ENCODE measurements at regions not wholly inside any gene's neighbourhood (a gene's known extent, or its start where the extent isn't known, plus 50 kb on each side); places are given as distances from the start of the nearest gene placed in this dataset.

DNA sequence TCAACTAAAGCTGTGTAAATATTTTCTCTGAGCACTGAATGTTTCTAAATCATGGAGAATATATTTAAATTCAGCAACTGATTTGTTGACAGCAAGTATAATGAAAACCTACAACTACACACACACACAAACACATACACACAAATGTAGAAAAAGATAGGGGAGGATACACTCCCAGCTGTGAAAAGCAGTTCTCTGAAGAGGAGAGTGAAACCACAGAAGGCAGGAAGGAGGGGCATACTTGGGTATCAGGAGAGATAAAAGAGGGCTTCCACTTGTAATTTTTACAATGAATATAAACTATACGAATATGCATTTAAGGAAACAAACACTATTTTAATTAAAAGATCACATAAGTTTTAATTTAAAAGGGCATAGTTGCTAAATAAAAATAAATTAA, 227.8 kb upstream of the SLC24A2 start:
- FAIRE-seq (no peak), DNase-seq (ENCODE audit: low read depth in 1 of 2, low spot score in 2 of 2) (no peak)
- Histone ChIP-seq H3K27me3 (replicated peaks in 1 of 4; ENCODE audit: control insufficient read depth in 3 of 4, extremely low read depth in 1 of 4, insufficient read depth in 3 of 4, low read length in 3 of 4) (no peaks in the 10 kb centered on the region), H2BK20ac (ENCODE audit: low read length) (no peak overlapping the region), H2BK120ac (replicated peaks; ENCODE audit: low read depth, low read length) (no peak overlapping the region), H4K20me1 (replicated peaks in 1 of 2; ENCODE audit: control insufficient read depth in 1 of 2, insufficient read depth in 2 of 2, low read length in 2 of 2) (no peaks in the 10 kb centered on the region), H4K5ac (ENCODE audit: insufficient read length, low read depth, low read length) (no peak overlapping the region), H3K56ac (replicated peaks; ENCODE audit: insufficient read length, low read depth, low read length) (no peak overlapping the region), H3K4me3 (ENCODE audit: extremely low read depth in 1 of 4, insufficient read depth in 2 of 4, low read depth in 3 of 4, low read length in 4 of 4) (no peak overlapping the region), H3K18ac (ENCODE audit: extremely low read depth, low read length) (no peak overlapping the region), H3K4me2 (ENCODE audit: insufficient read depth in 1 of 2, low read depth in 2 of 2, low read length in 2 of 2) (no peak overlapping the region), H3K9me3 (ENCODE audit: insufficient read depth in 2 of 2, low read depth in 1 of 2, low read length in 1 of 2) (no peaks in the 10 kb centered on the region), H3K14ac (ENCODE audit: insufficient read length) (no peak overlapping the region), H2BK12ac (ENCODE audit: low read depth, low read length) (no peak overlapping the region), H4K91ac (replicated peaks; ENCODE audit: insufficient read length, low read length) (no peak overlapping the region), H3K27ac (ENCODE audit: low read depth, low read length) (no peak overlapping the region), H2AFZ (ENCODE audit: low read length) (no peak overlapping the region), H2AK5ac (ENCODE audit: low read depth, low read length) (no peak overlapping the region), H3K23ac (ENCODE audit: insufficient read length) (no peak overlapping the region), H4K8ac (ENCODE audit: extremely low read depth, insufficient read depth, low read length) (no peak overlapping the region), H3K23me2 (ENCODE audit: low read depth, low read length) (no peaks in the 10 kb centered on the region), H3K79me1 (ENCODE audit: low read depth, low read length) (no peaks in the 10 kb centered on the region), H3K4me1 (replicated peaks in 1 of 4; ENCODE audit: control insufficient read depth in 3 of 4, insufficient read depth in 4 of 4, low read length in 3 of 4) (no peaks in the 10 kb centered on the region; a peak in 2 of 7 replicates), H3K36me3 (ENCODE audit: control insufficient read depth in 2 of 4, insufficient read depth in 4 of 4, low read length in 3 of 4) (no peaks in the 10 kb centered on the region), H2BK5ac (ENCODE audit: low read depth, low read length) (no peak overlapping the region), H2BK15ac (ENCODE audit: low read length) (no peak overlapping the region), H3K79me2 (ENCODE audit: control insufficient read depth in 1 of 2, insufficient read depth in 2 of 2, low read length in 2 of 2) (no peaks in the 10 kb centered on the region), H3K4ac (replicated peaks; ENCODE audit: insufficient read length, low read depth, low read length) (no peak overlapping the region), H3K9ac (replicated peaks in 1 of 4; ENCODE audit: extremely low read depth in 1 of 4, low read depth in 3 of 4, low read length in 3 of 4) (no peak overlapping the region)
- ChIA-PET POLR2A (ENCODE audit: partially characterized antibody) (no interaction called here), CTCF (ENCODE audit: partially characterized antibody) (interaction anchor here (1.1 to 1.2 kb wide), 2 partner anchors 140 to 291 kb away, joined by 3 read pairs; no protein-coding TSS in a partner anchor)
- WGBS, 2 experiments (ENCODE audit: extremely low coverage in 1 of 2, insufficient coverage in 1 of 2, insufficient read length in 1 of 2, insufficient replicate concordance in 2 of 2, low coverage in 1 of 2, low lambda C conversion rate in 2 of 2, missing lambda C conversion rate in 1 of 2): 95% methylated on average over 1 of the region's 1 CpG; no CpG with 5 or more reads in 1 of the 2 experiments
- no peak for TF ChIP-seq KDM1A (IDR thresholded peaks at IDR 0.05; ENCODE audit: borderline replicate concordance, low read length)
- no peak for TF ChIP-seq SAP30 (IDR thresholded peaks at IDR 0.05; ENCODE audit: insufficient read depth, insufficient replicate concordance, low read length)
- no peak for TF ChIP-seq GABPA (IDR thresholded peaks at IDR 0.05; ENCODE audit: borderline replicate concordance, insufficient read depth, low read length)
- TF ChIP-seq SP1 (IDR thresholded peaks at IDR 0.05; ENCODE audit: low read depth, low read length): no peak
- no peak for TF ChIP-seq EZH2 (IDR thresholded peaks at IDR 0.05; ENCODE audit: low read depth, low read length, severe bottlenecking)
- TF ChIP-seq ASH2L (IDR thresholded peaks at IDR 0.05; ENCODE audit: low read length): no peak
- TF ChIP-seq CEBPB (IDR thresholded peaks at IDR 0.05; ENCODE audit: low read depth, low read length): no peak
- TF ChIP-seq EGR1 (IDR thresholded peaks at IDR 0.05; ENCODE audit: borderline replicate concordance, low read depth, low read length): no peak
- no peak for TF ChIP-seq RAD21 (IDR thresholded peaks at IDR 0.05 in 1 of 2, conservative IDR thresholded peaks at IDR 0.05 in 1 of 2; ENCODE audit: low read depth in 2 of 2, low read length in 2 of 2)
- TF ChIP-seq TBP (IDR thresholded peaks at IDR 0.05; ENCODE audit: low read depth, low read length): no peak
- TF ChIP-seq BRCA1 (IDR thresholded peaks at IDR 0.05; ENCODE audit: low read depth, low read length): no peak
- no peak for TF ChIP-seq SP2 (IDR thresholded peaks at IDR 0.05; ENCODE audit: low read length)
- TF ChIP-seq KDM5A (IDR thresholded peaks at IDR 0.05; ENCODE audit: low read length): no peak
- TF ChIP-seq BCL11A (IDR thresholded peaks at IDR 0.05; ENCODE audit: low read depth in 2 of 2, low read length in 2 of 2): no peak
- TF ChIP-seq SP4 (IDR thresholded peaks at IDR 0.05; ENCODE audit: low read length): no peak
- TF ChIP-seq CREB1 (IDR thresholded peaks at IDR 0.05): no peak
- no peak for TF ChIP-seq BACH1 (IDR thresholded peaks at IDR 0.05; ENCODE audit: low read length)

Data from H1 (cell line).